CD4-positive, alpha-beta T cell (primary cell): ENCODE measurements at regions not wholly inside any gene's neighbourhood (a gene's known extent, or its start where the extent isn't known, plus 50 kb on each side); places are given as distances from the start of the nearest gene placed in this dataset.

ENCODE experiments used
- ATAC-seq: fragments of 200-7000 bp; cut with Tn5 transposase; one replicate; pipeline ENCODE4 v1.10.0; 2022; ENCODE audit warnings: mild to moderate bottlenecking; ENCODE audit not compliant: poor library complexity
- CTCF ChIA-PET: fragments of 350-600 bp; sonication (Branson Sonifier 250); formaldehyde crosslinking; loops from one replicate; lab custom pipeline; 2021; ENCODE audit warnings: antibody characterized with exemption, inconsistent platforms; lab: Charles Lee
- POLR2A ChIA-PET: fragments of 350-600 bp; sonication (Branson Sonifier 250); formaldehyde crosslinking; loops from one replicate; lab custom pipeline; 2021; ENCODE audit warnings: antibody characterized with exemption, inconsistent platforms; lab: Charles Lee
- DNase-seq, 14 experiments: peaks; one replicate each; pipeline ENCODE4 v3.0.0-alpha.2; 2013 to 2020; ENCODE audit warnings: mixed read lengths in 2 of 14
- H3K27ac ChIP-seq, 2 donors: one replicate each; pipeline versions ENCODE4 v1.5.1 to v1.7.0; 2013; ENCODE audit warnings: low read length in 2 of 2, low read depth in 1 of 2, mild to moderate bottlenecking in 1 of 2
- H3K27me3 ChIP-seq, 2 experiments: 1 replicate in 1 of 2; 2 replicates in 1 of 2; pipeline versions ENCODE4 v1.6.1 to v1.7.0; 2013; ENCODE audit warnings: low read length in 2 of 2, control low read depth in 1 of 2, mild to moderate bottlenecking in 1 of 2, moderate library complexity in 1 of 2; ENCODE audit not compliant: insufficient read depth in 2 of 2, control insufficient read depth in 1 of 2
- H3K36me3 ChIP-seq: one replicate; pipeline ENCODE4 v1.6.1; 2013; ENCODE audit warnings: low read length, control low read depth; ENCODE audit not compliant: insufficient read depth
- H3K4me1 ChIP-seq: one replicate; pipeline ENCODE4 v1.6.1; 2013; ENCODE audit warnings: low read length, control low read depth; ENCODE audit not compliant: insufficient read depth
- H3K4me3 ChIP-seq: one replicate; pipeline ENCODE4 v1.5.1; 2013; ENCODE audit warnings: mild to moderate bottlenecking, low read length, moderate library complexity
- H3K9me3 ChIP-seq, 2 experiments: 1 replicate in 1 of 2; 2 replicates in 1 of 2; pipeline versions ENCODE4 v1.6.1 to v1.7.0; 2013; ENCODE audit warnings: low read length in 2 of 2, mild to moderate bottlenecking in 2 of 2, control low read depth in 1 of 2, moderate library complexity in 1 of 2; ENCODE audit not compliant: control insufficient read depth in 1 of 2, insufficient read depth in 1 of 2
- H3K27ac Mint-ChIP-seq: one replicate; pipeline ENCODE4 v1.8.0; 2020; ENCODE audit warnings: mixed read lengths
- H3K27me3 Mint-ChIP-seq: one replicate; pipeline ENCODE4 v1.8.0; 2021; ENCODE audit warnings: mixed read lengths
- H3K36me3 Mint-ChIP-seq: one replicate; pipeline ENCODE4 v1.8.0; 2021; ENCODE audit warnings: low read depth, mixed read lengths
- H3K4me1 Mint-ChIP-seq: one replicate; pipeline ENCODE4 v1.8.0; 2021; ENCODE audit warnings: low read depth, mixed read lengths
- H3K4me3 Mint-ChIP-seq: one replicate; pipeline ENCODE4 v1.8.0; 2020; ENCODE audit warnings: mild to moderate bottlenecking, mixed read lengths
- H3K9me3 Mint-ChIP-seq: one replicate; pipeline ENCODE4 v1.8.0; 2020; ENCODE audit warnings: mixed read lengths
- CTCF ChIP-seq: fragments of 200-600 bp; IDR thresholded peaks from one replicate; pipeline ENCODE4 v1.8.0; 2022; ENCODE audit warnings: antibody characterized with exemption, mild to moderate bottlenecking
- intact Hi-C, 2 experiments: fragments of 100-400 bp; cut with DNase I in 1 of 2; cut with micrococcal nuclease in 1 of 2; formaldehyde crosslinking; loops; one replicate each; pipeline versions ENCODE4 v1.15.1 to v1.9.0; 2023 to 2025; cut with DNase I, micrococcal nuclease

GRCh38 chr22:23387827-23388516 is 192.1 kb downstream of the IGLL1 start:
- H3K9me3 ChIP-seq: no peaks in the 10 kb centered on the region
- no peaks in the 10 kb centered on the region for H3K9me3 Mint-ChIP-seq
- ChIA-PET CTCF (no interaction called here), POLR2A (no interaction called here)
- no peaks in the 10 kb centered on the region for H3K27me3 ChIP-seq
- peaks cover 6% of the 10 kb centered on the region for H3K4me1 ChIP-seq
- H3K27me3 Mint-ChIP-seq: peaks cover 3% of the 10 kb centered on the region
- no peaks in the 10 kb centered on the region for H3K36me3 Mint-ChIP-seq
- no peaks in the 10 kb centered on the region for H3K4me1 Mint-ChIP-seq
- no peak for TF ChIP-seq CTCF
- no peak overlapping the region for H3K4me3 Mint-ChIP-seq
- ATAC-seq (no peak), DNase-seq (no peak)
- no peak overlapping the region for H3K27ac ChIP-seq
- H3K4me3 ChIP-seq: no peak overlapping the region
- intact Hi-C loops: no loop called here
- H3K36me3 ChIP-seq: no peaks in the 10 kb centered on the region
- H3K27ac Mint-ChIP-seq: no peak overlapping the region

DNA sequence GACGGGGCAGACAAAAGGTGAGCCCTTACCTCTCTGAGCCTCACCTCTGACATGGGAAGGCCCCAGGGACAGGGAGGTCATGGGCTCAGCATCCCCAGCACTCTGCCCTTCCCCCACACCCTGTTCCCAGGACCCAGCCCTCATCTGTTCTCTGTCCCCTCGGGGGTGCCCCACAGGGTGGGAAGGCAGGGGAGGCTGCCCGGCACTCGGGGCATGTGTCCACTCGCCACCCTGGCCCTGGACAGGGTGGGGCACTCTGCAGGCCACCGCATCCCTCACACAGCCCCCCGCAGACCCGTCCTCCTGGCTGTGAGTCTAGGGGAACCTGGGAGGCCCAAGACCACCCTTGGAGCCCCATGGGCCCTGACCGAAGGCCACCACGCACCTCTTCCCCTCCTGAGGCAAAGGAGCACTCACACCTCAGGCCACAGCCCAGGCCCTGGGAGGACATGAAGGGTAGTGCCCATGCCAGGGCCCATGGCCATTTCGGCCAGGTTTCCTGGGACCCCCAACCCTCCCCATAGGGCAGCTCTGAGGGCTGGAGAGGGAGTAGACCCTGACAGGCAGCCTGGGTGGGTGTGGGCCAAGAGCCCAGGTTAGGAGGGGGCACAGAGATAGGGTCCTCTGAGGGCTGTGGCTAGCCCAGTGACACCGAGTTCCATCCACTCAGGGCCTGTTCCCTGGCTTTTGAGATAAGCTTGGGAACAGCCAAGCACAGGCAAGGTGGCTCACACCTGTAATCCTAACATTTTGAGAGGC is 193.1 kb downstream of the IGLL1 start:
- H3K9me3 Mint-ChIP-seq: no peaks in the 10 kb centered on the region
- ATAC-seq (no peak), DNase-seq (peak in 1 of 14 experiments; percentile 23)
- no peak overlapping the region for H3K27ac ChIP-seq
- no peak overlapping the region for H3K4me3 Mint-ChIP-seq
- H3K4me3 ChIP-seq: no peak overlapping the region
- no peaks in the 10 kb centered on the region for H3K27me3 ChIP-seq
- H3K4me1 ChIP-seq: peaks cover 6% of the 10 kb centered on the region
- H3K4me1 Mint-ChIP-seq: no peaks in the 10 kb centered on the region
- no peaks in the 10 kb centered on the region for H3K36me3 ChIP-seq
- intact Hi-C loops: loop anchor here (1.0 kb wide), 3 partner anchors 209 to 428 kb away; no protein-coding TSS in a partner anchor
- no peak for TF ChIP-seq CTCF
- H3K27me3 Mint-ChIP-seq: peaks cover 3% of the 10 kb centered on the region
- no peak overlapping the region for H3K27ac Mint-ChIP-seq
- POLR2A ChIA-PET: no interaction called here
- CTCF ChIA-PET: interaction anchor here (1.3 kb wide), 2 partner anchors 16 to 428 kb away, joined by 3 to 12 read pairs; no protein-coding TSS in a partner anchor
- H3K9me3 ChIP-seq: no peaks in the 10 kb centered on the region
- H3K36me3 Mint-ChIP-seq: no peaks in the 10 kb centered on the region

DNA sequence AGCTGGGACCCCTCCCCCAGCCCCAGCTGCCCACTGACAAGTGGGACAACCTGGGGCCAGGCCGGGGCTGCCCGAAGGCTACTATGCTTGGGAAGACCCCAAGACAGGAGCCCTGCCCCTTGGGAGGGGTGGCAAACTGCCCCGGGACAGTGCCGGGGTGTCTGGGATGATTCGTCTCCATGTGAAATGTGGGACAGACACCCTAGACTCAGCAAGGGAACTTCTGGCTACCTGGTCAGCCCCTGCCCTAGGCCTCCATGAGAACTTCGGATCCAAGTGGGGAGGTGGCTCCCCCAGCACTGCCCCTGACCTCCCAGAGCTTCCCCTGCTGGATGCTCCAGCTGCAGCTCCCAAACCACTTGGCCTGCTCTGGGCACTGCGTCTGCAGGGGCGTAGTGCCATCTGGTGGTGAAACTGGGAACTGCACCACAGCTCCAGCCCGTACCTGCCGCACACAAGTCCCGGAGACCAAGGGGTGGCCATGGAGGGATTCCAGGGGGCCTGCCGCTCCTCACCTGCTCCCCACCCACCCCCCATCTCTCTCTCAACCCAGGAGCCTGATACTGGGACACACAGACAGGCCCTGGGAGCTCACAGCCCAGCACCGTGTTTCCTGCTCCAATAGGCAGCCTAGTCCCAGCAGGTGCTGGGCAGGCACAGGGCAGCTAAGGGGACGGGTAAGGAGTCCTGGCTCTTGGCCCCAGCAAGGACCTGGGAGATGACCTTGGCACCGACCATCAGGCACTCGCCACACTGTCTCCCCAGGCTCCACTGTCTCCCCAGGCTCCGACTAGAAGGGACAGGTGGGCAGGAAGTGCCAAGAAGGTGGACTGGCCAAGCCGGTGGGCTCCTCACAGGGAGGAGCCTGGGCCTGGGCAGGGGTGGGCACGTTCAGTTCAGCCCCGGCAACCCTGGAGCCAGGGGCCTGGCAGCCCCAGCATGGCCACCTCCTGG is 194.1 kb downstream of the IGLL1 start:
- Mint-ChIP-seq H3K4me1 (no peaks in the 10 kb centered on the region), H3K4me3 (no peak overlapping the region), H3K27me3 (peaks cover 3% of the 10 kb centered on the region), H3K27ac (no peak overlapping the region), H3K9me3 (no peaks in the 10 kb centered on the region), H3K36me3 (no peaks in the 10 kb centered on the region)
- peaks cover 6% of the 10 kb centered on the region for H3K4me1 ChIP-seq
- POLR2A ChIA-PET: no interaction called here
- H3K27me3 ChIP-seq: no peaks in the 10 kb centered on the region
- H3K4me3 ChIP-seq: no peak overlapping the region
- intact Hi-C loops: loop anchor here (1.0 kb wide), 3 partner anchors 208 to 427 kb away; no protein-coding TSS in a partner anchor
- TF ChIP-seq CTCF: peak; percentile 98
- H3K27ac ChIP-seq: no peak overlapping the region
- DNase-seq (peak; percentile 64 to 88 (median 78)), ATAC-seq (peak; percentile 86)
- H3K9me3 ChIP-seq: no peaks in the 10 kb centered on the region
- H3K36me3 ChIP-seq: no peaks in the 10 kb centered on the region
- CTCF ChIA-PET: interaction anchor here (0.6 to 1.3 kb wide), 9 partner anchors 9 to 427 kb away, joined by 3 to 12 read pairs (median 3); no protein-coding TSS in a partner anchor
